ENCODE measurements at regions not wholly inside any gene's neighbourhood (a gene's known extent, or its start where the extent isn't known, plus 50 kb on each side); places are given as distances from the start of the nearest gene placed in this dataset.

DNA sequence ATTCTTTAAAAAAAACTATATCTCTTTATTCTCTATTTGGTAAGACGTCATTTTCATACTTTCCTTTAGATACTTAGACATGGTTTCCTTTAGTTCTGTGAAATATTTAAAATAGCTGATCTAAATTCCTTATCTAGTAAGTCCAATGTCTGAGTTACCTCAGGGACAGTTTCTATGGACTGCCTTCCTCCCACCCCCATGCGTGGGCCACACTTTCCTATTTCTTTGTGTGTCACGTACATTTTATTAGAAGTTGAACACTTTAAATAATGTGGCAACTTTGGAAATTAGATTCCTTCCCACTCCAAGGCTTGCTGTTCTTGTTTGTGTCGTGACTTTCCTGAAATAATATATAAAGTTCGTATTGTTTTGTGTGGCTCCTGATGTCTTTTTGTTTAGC is 260.7 kb downstream of the EDEM1 start:
- H3K4me3 ChIP-seq (ENCODE audit: control insufficient read depth, low read depth, low read length): no peak overlapping the region
- DNase-seq (ENCODE audit: low read depth): no peak
- TF ChIP-seq CTCF (conservative IDR thresholded peaks at IDR 0.05; ENCODE audit: control insufficient read depth, insufficient read depth, low read depth, low read length): no peak

GRCh38 chr3:5448816-5449215 is 261.3 kb downstream of the EDEM1 start:
- no peak overlapping the region for H3K4me3 ChIP-seq (ENCODE audit: control insufficient read depth, low read depth, low read length)
- no peak for DNase-seq (ENCODE audit: low read depth)
- no peak for TF ChIP-seq CTCF (conservative IDR thresholded peaks at IDR 0.05; ENCODE audit: control insufficient read depth, insufficient read depth, low read depth, low read length)

DNA sequence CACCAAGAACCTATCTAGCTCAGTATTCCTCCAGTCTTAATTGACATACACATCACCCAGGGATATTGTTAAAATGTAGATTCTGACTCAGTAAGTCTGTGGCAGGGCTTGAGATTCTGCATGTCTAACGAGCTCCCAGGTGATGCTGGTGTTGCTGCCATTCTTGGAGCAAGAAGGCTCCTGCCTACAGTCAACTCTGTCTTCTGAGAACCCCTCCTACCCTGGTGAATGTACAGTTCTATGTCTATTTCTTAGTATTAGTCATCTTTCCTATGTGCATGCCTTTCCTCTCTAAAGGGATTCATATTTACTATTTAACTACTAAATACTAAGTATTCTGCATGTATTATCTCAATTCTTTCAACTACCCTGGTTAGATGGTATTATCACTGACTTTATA is 268.7 kb downstream of the EDEM1 start:
- no peak for TF ChIP-seq CTCF (conservative IDR thresholded peaks at IDR 0.05; ENCODE audit: control insufficient read depth, insufficient read depth, low read depth, low read length)
- no peak overlapping the region for H3K4me3 ChIP-seq (ENCODE audit: control insufficient read depth, low read depth, low read length)
- DNase-seq (ENCODE audit: low read depth): no peak

DNA sequence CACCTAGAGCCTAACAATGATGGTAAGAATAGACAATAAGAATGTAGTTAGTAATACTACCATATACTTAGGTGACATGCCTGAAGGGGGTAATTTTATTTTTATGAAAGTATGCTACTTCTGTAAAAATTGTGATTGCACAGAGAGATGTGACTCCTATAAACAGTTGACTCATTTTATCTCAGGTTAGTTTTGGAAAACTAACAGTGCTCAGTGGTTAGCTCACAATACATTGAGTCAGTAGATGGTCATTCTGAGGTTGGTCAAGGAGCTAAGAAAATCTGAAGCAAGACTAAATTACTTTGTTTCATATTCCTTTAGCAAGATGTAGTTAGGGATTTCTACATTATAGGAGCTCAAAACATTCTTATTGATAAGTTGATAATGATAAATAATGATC is 271.0 kb downstream of the EDEM1 start:
- no peak for TF ChIP-seq CTCF (conservative IDR thresholded peaks at IDR 0.05; ENCODE audit: control insufficient read depth, insufficient read depth, low read depth, low read length)

GRCh38 chr3:5462086-5462485 is 274.6 kb downstream of the EDEM1 start:
- no peak for TF ChIP-seq CTCF (conservative IDR thresholded peaks at IDR 0.05; ENCODE audit: control insufficient read depth, insufficient read depth, low read depth, low read length)
- H3K4me3 ChIP-seq (ENCODE audit: control insufficient read depth, low read depth, low read length): no peak overlapping the region
- no peak for DNase-seq (ENCODE audit: low read depth)

More for the DNA sequence above, 271.0 kb downstream of the EDEM1 start:
- no peak for DNase-seq (ENCODE audit: low read depth)
- H3K4me3 ChIP-seq (ENCODE audit: control insufficient read depth, low read depth, low read length): no peak overlapping the region

DNA sequence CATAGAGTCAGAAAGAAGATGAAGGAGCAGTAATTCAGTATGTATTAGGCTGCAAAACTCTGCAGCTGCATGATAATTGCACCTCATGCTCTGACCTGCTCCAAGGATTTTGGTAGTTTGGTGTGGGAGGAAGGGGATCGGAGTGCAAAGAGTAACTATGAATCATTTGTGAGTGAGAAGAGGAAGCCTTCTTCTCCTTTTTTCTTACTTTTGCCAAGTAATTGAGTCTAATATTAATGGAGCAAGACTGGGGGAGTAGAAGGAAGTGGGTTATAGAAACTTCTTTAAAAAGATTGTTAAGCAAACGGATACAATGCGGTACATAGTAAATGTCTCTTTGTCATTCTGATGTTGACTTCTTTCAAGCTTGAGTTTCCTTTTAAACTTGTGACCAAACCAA is 276.5 kb downstream of the EDEM1 start:
- DNase-seq (ENCODE audit: low read depth): no peak
- TF ChIP-seq CTCF (conservative IDR thresholded peaks at IDR 0.05; ENCODE audit: control insufficient read depth, insufficient read depth, low read depth, low read length): no peak
- H3K4me3 ChIP-seq (ENCODE audit: control insufficient read depth, low read depth, low read length): no peak overlapping the region

GRCh38 chr3:5464649-5465048 is 277.1 kb downstream of the EDEM1 start:
- TF ChIP-seq CTCF (conservative IDR thresholded peaks at IDR 0.05; ENCODE audit: control insufficient read depth, insufficient read depth, low read depth, low read length): no peak
- no peak for DNase-seq (ENCODE audit: low read depth)

More at GRCh38 chr3:5464649-5465048, 277.1 kb downstream of the EDEM1 start:
- no peak overlapping the region for H3K4me3 ChIP-seq (ENCODE audit: control insufficient read depth, low read depth, low read length)
